ENCODE measurements at regions not wholly inside any gene's neighbourhood (a gene's known extent, or its start where the extent isn't known, plus 50 kb on each side); places are given as distances from the start of the nearest gene placed in this dataset.

GRCh38 chr20:41833739-41834138 is 215.6 kb upstream of the CHD6 start:
- ATAC-seq (no peak), DNase-seq (no peak)
- intact Hi-C loops (cut with DNase I): no loop called here

GRCh38 chr20:41830702-41831101 is 212.5 kb upstream of the CHD6 start:
- intact Hi-C loops (cut with DNase I): no loop called here
- DNase-seq: no peak
- no peak for ATAC-seq

- intact Hi-C loops (cut with DNase I): no loop called here
- ATAC-seq (no peak), DNase-seq (no peak)
These were observed 201.3 kb upstream of the CHD6 start for GRCh38 chr20:41819436-41819835.

GRCh38 chr20:41818991-41819390 is 200.8 kb upstream of the CHD6 start:
- DNase-seq (no peak), ATAC-seq (no peak)
- intact Hi-C loops (cut with DNase I): no loop called here

GRCh38 chr20:41818369-41818768 is 200.2 kb upstream of the CHD6 start:
- ATAC-seq (no peak), DNase-seq (no peak)
- intact Hi-C loops (cut with DNase I): no loop called here

GRCh38 chr20:41811456-41811855 is 193.3 kb upstream of the CHD6 start:
- no peak for ATAC-seq

GRCh38 chr20:41800040-41800439 is 181.9 kb upstream of the CHD6 start:
- intact Hi-C loops (cut with DNase I): no loop called here
- DNase-seq (no peak), ATAC-seq (no peak)

More at GRCh38 chr20:41811456-41811855, 193.3 kb upstream of the CHD6 start:
- DNase-seq: no peak
- intact Hi-C loops (cut with DNase I): no loop called here

GRCh38 chr20:41798930-41799502 is 180.8 kb upstream of the CHD6 start:
- intact Hi-C loops (cut with DNase I): no loop called here
- ATAC-seq: no peak
- DNase-seq: no peak

GRCh38 chr20:41786158-41786557 is 168.0 kb upstream of the CHD6 start:
- ATAC-seq: no peak
- intact Hi-C loops (cut with DNase I): no loop called here
- no peak for DNase-seq

- intact Hi-C loops (cut with DNase I): no loop called here
- ATAC-seq (no peak), DNase-seq (no peak)
These were observed 166.2 kb upstream of the CHD6 start for GRCh38 chr20:41784209-41784958.

- intact Hi-C loops (cut with DNase I): no loop called here
- ATAC-seq: no peak
These were observed 165.4 kb upstream of the CHD6 start for GRCh38 chr20:41783423-41784208.

GRCh38 chr20:41782730-41783406 is 164.7 kb upstream of the CHD6 start:
- DNase-seq (no peak), ATAC-seq (no peak)
- intact Hi-C loops (cut with DNase I): no loop called here

More at GRCh38 chr20:41783423-41784208, 165.4 kb upstream of the CHD6 start:
- no peak for DNase-seq

GRCh38 chr20:41782255-41782654 is 164.1 kb upstream of the CHD6 start:
- intact Hi-C loops (cut with DNase I): no loop called here
- ATAC-seq (no peak), DNase-seq (no peak)

GRCh38 chr20:41776421-41776820 is 158.2 kb upstream of the CHD6 start:
- DNase-seq: no peak
- no peak for ATAC-seq
- intact Hi-C loops (cut with DNase I): no loop called here

GRCh38 chr20:41774291-41774690 is 156.1 kb upstream of the CHD6 start:
- intact Hi-C loops (cut with DNase I): no loop called here
- DNase-seq: no peak
- no peak for ATAC-seq

GRCh38 chr20:41770965-41771364 is 152.8 kb upstream of the CHD6 start:
- DNase-seq (no peak), ATAC-seq (no peak)
- intact Hi-C loops (cut with DNase I): no loop called here

- no peak for DNase-seq
- ATAC-seq: no peak
- intact Hi-C loops (cut with DNase I): no loop called here
These were observed 152.2 kb upstream of the CHD6 start for GRCh38 chr20:41770427-41770826.

GRCh38 chr20:41769592-41770018 is 151.4 kb upstream of the CHD6 start:
- ATAC-seq: no peak
- intact Hi-C loops (cut with DNase I): no loop called here

GRCh38 chr20:41750137-41750536 is 132.0 kb upstream of the CHD6 start:
- intact Hi-C loops (cut with DNase I): no loop called here
- ATAC-seq (no peak), DNase-seq (no peak)

More at GRCh38 chr20:41769592-41770018, 151.4 kb upstream of the CHD6 start:
- DNase-seq: no peak

All from left cardiac atrium (tissue), 4 donors.